ENCODE measurements at regions not wholly inside any gene's neighbourhood (a gene's known extent, or its start where the extent isn't known, plus 50 kb on each side); places are given as distances from the start of the nearest gene placed in this dataset.

GRCh38 chr12:92604786-92605185 lies 98.0 kb upstream of the PLEKHG7 start:
- H3K27ac ChIP-seq (ENCODE audit: control insufficient read depth, insufficient read depth): no peak overlapping the region
- no peaks in the 10 kb centered on the region for H3K4me1 ChIP-seq (ENCODE audit: control insufficient read depth, insufficient read depth, low read length)
- no peak overlapping the region for H3K4me3 ChIP-seq
- no peak overlapping the region for H3K9ac ChIP-seq (ENCODE audit: control insufficient read depth, insufficient read depth, low read length)
- no peak overlapping the region for H2AFZ ChIP-seq (ENCODE audit: control insufficient read depth, low read depth, low read length)
- ChIA-PET SMC1A (ENCODE audit: uncharacterized antibody, unreplicated experiment) (interaction anchor here (0.6 to 2.8 kb wide), 5 partner anchors 10 to 104 kb away, joined by 3 to 12 read pairs (median 3); no protein-coding TSS in a partner anchor), RAD21 (ENCODE audit: unreplicated experiment) (interaction anchor here (1.4 kb wide), 1 partner anchor 45 kb away, joined by 3 read pairs; no protein-coding TSS in a partner anchor), POLR2A (no interaction called here), CTCF (interaction anchor here (0.7 to 1.3 kb wide), 2 partner anchors 50 to 233 kb away, joined by 3 read pairs; no protein-coding TSS in a partner anchor)
- no TSS peak for BruUV-seq (replicated peaks)
- DNase-seq (ENCODE audit: low read depth, low spot score): no peak
- TF ChIP-seq RBBP5 (conservative IDR thresholded peaks at IDR 0.05) (no peak), STAT1 (conservative IDR thresholded peaks at IDR 0.05) (no peak), CHD1 (IDR thresholded peaks at IDR 0.05; ENCODE audit: low read depth, low read length) (no peak), HCFC1 (IDR thresholded peaks at IDR 0.05; ENCODE audit: low read length) (no peak), SPI1 (IDR thresholded peaks at IDR 0.05; ENCODE audit: borderline replicate concordance, insufficient read depth, low read depth, low read length) (no peak), MTA3 (IDR thresholded peaks at IDR 0.05; ENCODE audit: borderline replicate concordance, low read length) (no peak), MEF2B (IDR thresholded peaks at IDR 0.05; ENCODE audit: partially characterized antibody, poor library complexity, severe bottlenecking) (no peak), ZNF207 (IDR thresholded peaks at IDR 0.05; ENCODE audit: borderline replicate concordance) (no peak), KDM1A (IDR thresholded peaks at IDR 0.05; ENCODE audit: borderline replicate concordance) (no peak), ZNF217 (IDR thresholded peaks at IDR 0.05) (no peak), EZH2 (IDR thresholded peaks at IDR 0.05; ENCODE audit: borderline replicate concordance, control insufficient read depth, low read depth, low read length) (no peak), SREBF2 (IDR thresholded peaks at IDR 0.05; ENCODE audit: low read length) (no peak), FOXK2 (IDR thresholded peaks at IDR 0.05) (no peak)
- TF ChIP-seq, protein P1, sequence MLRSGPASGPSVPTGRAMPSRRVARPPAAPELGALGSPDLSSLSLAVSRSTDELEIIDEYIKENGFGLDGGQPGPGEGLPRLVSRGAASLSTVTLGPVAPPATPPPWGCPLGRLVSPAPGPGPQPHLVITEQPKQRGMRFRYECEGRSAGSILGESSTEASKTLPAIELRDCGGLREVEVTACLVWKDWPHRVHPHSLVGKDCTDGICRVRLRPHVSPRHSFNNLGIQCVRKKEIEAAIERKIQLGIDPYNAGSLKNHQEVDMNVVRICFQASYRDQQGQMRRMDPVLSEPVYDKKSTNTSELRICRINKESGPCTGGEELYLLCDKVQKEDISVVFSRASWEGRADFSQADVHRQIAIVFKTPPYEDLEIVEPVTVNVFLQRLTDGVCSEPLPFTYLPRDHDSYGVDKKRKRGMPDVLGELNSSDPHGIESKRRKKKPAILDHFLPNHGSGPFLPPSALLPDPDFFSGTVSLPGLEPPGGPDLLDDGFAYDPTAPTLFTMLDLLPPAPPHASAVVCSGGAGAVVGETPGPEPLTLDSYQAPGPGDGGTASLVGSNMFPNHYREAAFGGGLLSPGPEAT (IDR thresholded peaks at IDR 0.05; ENCODE audit: low read depth): no peak
- TF ChIP-seq, protein P2, sequence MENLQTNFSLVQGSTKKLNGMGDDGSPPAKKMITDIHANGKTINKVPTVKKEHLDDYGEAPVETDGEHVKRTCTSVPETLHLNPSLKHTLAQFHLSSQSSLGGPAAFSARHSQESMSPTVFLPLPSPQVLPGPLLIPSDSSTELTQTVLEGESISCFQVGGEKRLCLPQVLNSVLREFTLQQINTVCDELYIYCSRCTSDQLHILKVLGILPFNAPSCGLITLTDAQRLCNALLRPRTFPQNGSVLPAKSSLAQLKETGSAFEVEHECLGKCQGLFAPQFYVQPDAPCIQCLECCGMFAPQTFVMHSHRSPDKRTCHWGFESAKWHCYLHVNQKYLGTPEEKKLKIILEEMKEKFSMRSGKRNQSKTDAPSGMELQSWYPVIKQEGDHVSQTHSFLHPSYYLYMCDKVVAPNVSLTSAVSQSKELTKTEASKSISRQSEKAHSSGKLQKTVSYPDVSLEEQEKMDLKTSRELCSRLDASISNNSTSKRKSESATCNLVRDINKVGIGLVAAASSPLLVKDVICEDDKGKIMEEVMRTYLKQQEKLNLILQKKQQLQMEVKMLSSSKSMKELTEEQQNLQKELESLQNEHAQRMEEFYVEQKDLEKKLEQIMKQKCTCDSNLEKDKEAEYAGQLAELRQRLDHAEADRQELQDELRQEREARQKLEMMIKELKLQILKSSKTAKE (IDR thresholded peaks at IDR 0.05; ENCODE audit: low read depth, poor library complexity, severe bottlenecking): no peak
- TF ChIP-seq, protein P3, sequence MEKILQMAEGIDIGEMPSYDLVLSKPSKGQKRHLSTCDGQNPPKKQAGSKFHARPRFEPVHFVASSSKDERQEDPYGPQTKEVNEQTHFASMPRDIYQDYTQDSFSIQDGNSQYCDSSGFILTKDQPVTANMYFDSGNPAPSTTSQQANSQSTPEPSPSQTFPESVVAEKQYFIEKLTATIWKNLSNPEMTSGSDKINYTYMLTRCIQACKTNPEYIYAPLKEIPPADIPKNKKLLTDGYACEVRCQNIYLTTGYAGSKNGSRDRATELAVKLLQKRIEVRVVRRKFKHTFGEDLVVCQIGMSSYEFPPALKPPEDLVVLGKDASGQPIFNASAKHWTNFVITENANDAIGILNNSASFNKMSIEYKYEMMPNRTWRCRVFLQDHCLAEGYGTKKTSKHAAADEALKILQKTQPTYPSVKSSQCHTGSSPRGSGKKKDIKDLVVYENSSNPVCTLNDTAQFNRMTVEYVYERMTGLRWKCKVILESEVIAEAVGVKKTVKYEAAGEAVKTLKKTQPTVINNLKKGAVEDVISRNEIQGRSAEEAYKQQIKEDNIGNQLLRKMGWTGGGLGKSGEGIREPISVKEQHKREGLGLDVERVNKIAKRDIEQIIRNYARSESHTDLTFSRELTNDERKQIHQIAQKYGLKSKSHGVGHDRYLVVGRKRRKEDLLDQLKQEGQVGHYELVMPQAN (conservative IDR thresholded peaks at IDR 0.05): no peak
- TF ChIP-seq, protein P4, sequence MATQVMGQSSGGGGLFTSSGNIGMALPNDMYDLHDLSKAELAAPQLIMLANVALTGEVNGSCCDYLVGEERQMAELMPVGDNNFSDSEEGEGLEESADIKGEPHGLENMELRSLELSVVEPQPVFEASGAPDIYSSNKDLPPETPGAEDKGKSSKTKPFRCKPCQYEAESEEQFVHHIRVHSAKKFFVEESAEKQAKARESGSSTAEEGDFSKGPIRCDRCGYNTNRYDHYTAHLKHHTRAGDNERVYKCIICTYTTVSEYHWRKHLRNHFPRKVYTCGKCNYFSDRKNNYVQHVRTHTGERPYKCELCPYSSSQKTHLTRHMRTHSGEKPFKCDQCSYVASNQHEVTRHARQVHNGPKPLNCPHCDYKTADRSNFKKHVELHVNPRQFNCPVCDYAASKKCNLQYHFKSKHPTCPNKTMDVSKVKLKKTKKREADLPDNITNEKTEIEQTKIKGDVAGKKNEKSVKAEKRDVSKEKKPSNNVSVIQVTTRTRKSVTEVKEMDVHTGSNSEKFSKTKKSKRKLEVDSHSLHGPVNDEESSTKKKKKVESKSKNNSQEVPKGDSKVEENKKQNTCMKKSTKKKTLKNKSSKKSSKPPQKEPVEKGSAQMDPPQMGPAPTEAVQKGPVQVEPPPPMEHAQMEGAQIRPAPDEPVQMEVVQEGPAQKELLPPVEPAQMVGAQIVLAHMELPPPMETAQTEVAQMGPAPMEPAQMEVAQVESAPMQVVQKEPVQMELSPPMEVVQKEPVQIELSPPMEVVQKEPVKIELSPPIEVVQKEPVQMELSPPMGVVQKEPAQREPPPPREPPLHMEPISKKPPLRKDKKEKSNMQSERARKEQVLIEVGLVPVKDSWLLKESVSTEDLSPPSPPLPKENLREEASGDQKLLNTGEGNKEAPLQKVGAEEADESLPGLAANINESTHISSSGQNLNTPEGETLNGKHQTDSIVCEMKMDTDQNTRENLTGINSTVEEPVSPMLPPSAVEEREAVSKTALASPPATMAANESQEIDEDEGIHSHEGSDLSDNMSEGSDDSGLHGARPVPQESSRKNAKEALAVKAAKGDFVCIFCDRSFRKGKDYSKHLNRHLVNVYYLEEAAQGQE (IDR thresholded peaks at IDR 0.05; ENCODE audit: low read depth, low read length): no peak
- peaks cover 7% of the 10 kb centered on the region; the same call in 2 of the 3 replicates for H3K9me3 ChIP-seq (replicated peaks; ENCODE audit: control insufficient read depth, insufficient read depth, low read length)
- no peaks in the 10 kb centered on the region for H3K36me3 ChIP-seq (ENCODE audit: control insufficient read depth in 2 of 2, insufficient read depth in 2 of 2, low read length in 1 of 2)
- no peak overlapping the region for H3K4me2 ChIP-seq (ENCODE audit: control insufficient read depth, insufficient read depth)
- no peak for FAIRE-seq
- no peaks in the 10 kb centered on the region for H3K27me3 ChIP-seq (replicated peaks in 1 of 2; ENCODE audit: control insufficient read depth in 2 of 2, insufficient read depth in 2 of 2, low read length in 1 of 2)
- no peaks in the 10 kb centered on the region for H4K20me1 ChIP-seq (ENCODE audit: control insufficient read depth, insufficient read depth)
- intact Hi-C loops (cut with micrococcal nuclease; ENCODE audit: unreplicated experiment) (no loop called here), in situ Hi-C loops (cut with MboI) (no loop called here)
- H3K79me2 ChIP-seq (ENCODE audit: control insufficient read depth, insufficient read depth, low read length): no peaks in the 10 kb centered on the region
- no peak for ATAC-seq

All from GM12878 (cell line).